HL-60 (cell line): ENCODE measurements at regions not wholly inside any gene's neighbourhood (a gene's known extent, or its start where the extent isn't known, plus 50 kb on each side); places are given as distances from the start of the nearest gene placed in this dataset.

Experiments
- DNase-seq, 2 experiments: peaks; one replicate each; pipeline ENCODE4 v3.0.0-alpha.2; 2010 to 2020; ENCODE audit warnings: low read depth in 1 of 2, low spot score in 1 of 2
- H3K27ac ChIP-seq: fragments of 250-450 bp; sonication (Bioruptor Pico); replicated peaks from 2 replicates; pipeline ENCODE4 v1.5.1; 2020; ENCODE audit warnings: mild to moderate bottlenecking, moderate library complexity
- H3K27me3 ChIP-seq: fragments of 250-450 bp; sonication (Bioruptor Pico); 2 replicates; pipeline ENCODE4 v1.5.1; 2021; ENCODE audit warnings: mild to moderate bottlenecking, moderate library complexity; ENCODE audit not compliant: insufficient read depth, poor library complexity, severe bottlenecking
- H3K4me3 ChIP-seq: replicated peaks from 2 replicates; pipeline ENCODE4 v1.5.1; 2011; ENCODE audit warnings: mild to moderate bottlenecking, control low read depth, low read length; ENCODE audit not compliant: insufficient read depth
- GABPA ChIP-seq: IDR thresholded peaks from 2 replicates; pipeline ENCODE4 v1.6.1; 2012; ENCODE audit warnings: low read depth
- POLR2AphosphoS5 ChIP-seq: IDR thresholded peaks from 2 replicates; pipeline ENCODE4 v1.6.1; 2012; ENCODE audit warnings: low read depth
- REST ChIP-seq: IDR thresholded peaks from 2 replicates; pipeline ENCODE4 v1.6.1; 2012; ENCODE audit warnings: low read depth; ENCODE audit not compliant: insufficient replicate concordance
- SPI1 ChIP-seq: IDR thresholded peaks from 2 replicates; pipeline ENCODE4 v1.6.1; 2012; ENCODE audit warnings: low read depth, mild to moderate bottlenecking, borderline replicate concordance
- TF ChIP-seq, protein P1 (sequence below): IDR thresholded peaks from one replicate; pipeline ENCODE4 v1.5.1; 2011; ENCODE audit warnings: low read length, control low read depth, inconsistent platforms; ENCODE audit not compliant: insufficient read depth

GRCh38 chr12:31845613-31846322 lies 113.4 kb upstream of the RESF1 start:
- TF ChIP-seq SPI1 (no peak), REST (no peak), GABPA (no peak), POLR2AphosphoS5 (no peak)
- TF ChIP-seq, protein P1, sequence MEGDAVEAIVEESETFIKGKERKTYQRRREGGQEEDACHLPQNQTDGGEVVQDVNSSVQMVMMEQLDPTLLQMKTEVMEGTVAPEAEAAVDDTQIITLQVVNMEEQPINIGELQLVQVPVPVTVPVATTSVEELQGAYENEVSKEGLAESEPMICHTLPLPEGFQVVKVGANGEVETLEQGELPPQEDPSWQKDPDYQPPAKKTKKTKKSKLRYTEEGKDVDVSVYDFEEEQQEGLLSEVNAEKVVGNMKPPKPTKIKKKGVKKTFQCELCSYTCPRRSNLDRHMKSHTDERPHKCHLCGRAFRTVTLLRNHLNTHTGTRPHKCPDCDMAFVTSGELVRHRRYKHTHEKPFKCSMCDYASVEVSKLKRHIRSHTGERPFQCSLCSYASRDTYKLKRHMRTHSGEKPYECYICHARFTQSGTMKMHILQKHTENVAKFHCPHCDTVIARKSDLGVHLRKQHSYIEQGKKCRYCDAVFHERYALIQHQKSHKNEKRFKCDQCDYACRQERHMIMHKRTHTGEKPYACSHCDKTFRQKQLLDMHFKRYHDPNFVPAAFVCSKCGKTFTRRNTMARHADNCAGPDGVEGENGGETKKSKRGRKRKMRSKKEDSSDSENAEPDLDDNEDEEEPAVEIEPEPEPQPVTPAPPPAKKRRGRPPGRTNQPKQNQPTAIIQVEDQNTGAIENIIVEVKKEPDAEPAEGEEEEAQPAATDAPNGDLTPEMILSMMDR, result no peak
- H3K4me3 ChIP-seq, result no peak overlapping the region
- no peaks in the 10 kb centered on the region for H3K27me3 ChIP-seq
- no peak overlapping the region for H3K27ac ChIP-seq
- DNase-seq, result no peak

- no peaks in the 10 kb centered on the region for H3K27me3 ChIP-seq
- 0 out of 2 replicates have a peak overlapping the region, but pooled peaks have one; percentile 19 for H3K27ac ChIP-seq
- TF ChIP-seq GABPA (no peak), POLR2AphosphoS5 (no peak), REST (no peak), SPI1 (no peak)
- TF ChIP-seq, protein P1, result no peak
- no peak for DNase-seq
- H3K4me3 ChIP-seq, result no peak overlapping the region
Observed at GRCh38 chr12:31843398-31844095, 114.7 kb upstream of the AMN1 start.

- Histone ChIP-seq H3K27me3 (no peaks in the 10 kb centered on the region), H3K4me3 (no peak overlapping the region), H3K27ac (no peak overlapping the region)
- DNase-seq, result no peak
- TF ChIP-seq REST (no peak), POLR2AphosphoS5 (no peak), GABPA (no peak), SPI1 (no peak)
Observed at GRCh38 chr12:31837913-31838312, 109.1 kb upstream of the AMN1 start.
